GM18870 (cell line): ENCODE measurements at regions not wholly inside any gene's neighbourhood (a gene's known extent, or its start where the extent isn't known, plus 50 kb on each side); places are given as distances from the start of the nearest gene placed in this dataset.
A peak's percentile ranks its signal among the peaks of the same experiment; 100 is the strongest.

ENCODE experiments used
- ATAC-seq: cut with Tn5 transposase; IDR thresholded peaks from one replicate; pipeline ENCODE4 v1.9.1; 2021; ENCODE audit warnings: moderate library complexity; ENCODE audit not compliant: unreplicated experiment

GRCh38 chr5:120388016-120388781, 75.9 kb upstream of the PRR16 start:
- ATAC-seq = peak; percentile 78

- no peak for ATAC-seq
Observed at GRCh38 chr5:120394259-120394658, 69.8 kb upstream of the PRR16 start.

GRCh38 chr5:120396186-120396585, 67.9 kb upstream of the PRR16 start:
- ATAC-seq = no peak

- no peak for ATAC-seq
Observed at GRCh38 chr5:120400356-120400755, 63.7 kb upstream of the PRR16 start.

- no peak for ATAC-seq
Observed at GRCh38 chr5:120402606-120403005, 61.5 kb upstream of the PRR16 start.

- peak; percentile 32 for ATAC-seq
Observed at GRCh38 chr5:120405286-120405864, 58.7 kb upstream of the PRR16 start.

GRCh38 chr5:120405923-120406322, 58.2 kb upstream of the PRR16 start:
- peak; percentile 47 for ATAC-seq

- no peak for ATAC-seq
Observed at GRCh38 chr5:120413686-120414085, 50.4 kb upstream of the PRR16 start.
